ENCODE measurements at regions not wholly inside any gene's neighbourhood (a gene's known extent, or its start where the extent isn't known, plus 50 kb on each side); places are given as distances from the start of the nearest gene placed in this dataset.

DNA sequence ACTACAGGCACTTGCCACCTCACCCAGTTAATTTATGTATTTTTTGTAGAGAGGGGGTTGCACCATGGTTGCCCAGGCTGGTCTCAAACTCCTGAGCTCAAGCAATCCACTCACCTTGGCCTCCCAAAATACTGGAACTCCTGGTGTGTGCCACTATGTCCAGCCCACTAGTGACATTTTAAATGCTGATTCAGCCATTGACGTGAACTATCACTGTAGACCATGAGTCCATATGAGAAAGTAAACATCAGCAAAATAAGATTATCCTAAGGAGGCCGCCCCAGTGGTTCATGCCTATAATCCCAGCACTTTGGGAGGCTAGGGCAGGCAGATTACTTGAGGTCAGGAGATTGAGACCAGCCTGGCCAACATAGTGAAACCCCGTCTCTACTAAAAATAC lies 488.1 kb upstream of the EDIL3 start:
- Mint-ChIP-seq H3K4me3 (no peak overlapping the region), H3K27ac (no peak overlapping the region), H3K4me1 (0 out of 4 replicates have a peak, but pooled peaks cover 0 to 1% of the 10 kb centered on the region in 2 experiments), H3K27me3 (ENCODE audit: low read depth) (no peaks in the 10 kb centered on the region), H3K9me3 (no peaks in the 10 kb centered on the region), H3K36me3 (ENCODE audit: insufficient read depth in 1 of 3, low read depth in 3 of 3) (no peaks in the 10 kb centered on the region)
- TF ChIP-seq, protein P1, sequence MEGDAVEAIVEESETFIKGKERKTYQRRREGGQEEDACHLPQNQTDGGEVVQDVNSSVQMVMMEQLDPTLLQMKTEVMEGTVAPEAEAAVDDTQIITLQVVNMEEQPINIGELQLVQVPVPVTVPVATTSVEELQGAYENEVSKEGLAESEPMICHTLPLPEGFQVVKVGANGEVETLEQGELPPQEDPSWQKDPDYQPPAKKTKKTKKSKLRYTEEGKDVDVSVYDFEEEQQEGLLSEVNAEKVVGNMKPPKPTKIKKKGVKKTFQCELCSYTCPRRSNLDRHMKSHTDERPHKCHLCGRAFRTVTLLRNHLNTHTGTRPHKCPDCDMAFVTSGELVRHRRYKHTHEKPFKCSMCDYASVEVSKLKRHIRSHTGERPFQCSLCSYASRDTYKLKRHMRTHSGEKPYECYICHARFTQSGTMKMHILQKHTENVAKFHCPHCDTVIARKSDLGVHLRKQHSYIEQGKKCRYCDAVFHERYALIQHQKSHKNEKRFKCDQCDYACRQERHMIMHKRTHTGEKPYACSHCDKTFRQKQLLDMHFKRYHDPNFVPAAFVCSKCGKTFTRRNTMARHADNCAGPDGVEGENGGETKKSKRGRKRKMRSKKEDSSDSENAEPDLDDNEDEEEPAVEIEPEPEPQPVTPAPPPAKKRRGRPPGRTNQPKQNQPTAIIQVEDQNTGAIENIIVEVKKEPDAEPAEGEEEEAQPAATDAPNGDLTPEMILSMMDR (conservative IDR thresholded peaks at IDR 0.05), result no peak
- no peak overlapping the region for H4K5ac ChIP-seq (ENCODE audit: insufficient read length, low read depth, low read length)
- no peak overlapping the region for H2AFZ ChIP-seq (ENCODE audit: low read length)
- H2BK120ac ChIP-seq (ENCODE audit: low read depth, low read length, poor library complexity, severe bottlenecking), result no peak overlapping the region
- H3K14ac ChIP-seq (ENCODE audit: insufficient read depth, low read length), result no peak overlapping the region
- H4K8ac ChIP-seq (replicated peaks; ENCODE audit: insufficient read length, low read depth, low read length), result no peak overlapping the region
- H3K27ac ChIP-seq (ENCODE audit: insufficient read length, low read depth, low read length), result no peak overlapping the region
- no peaks in the 10 kb centered on the region for H4K20me1 ChIP-seq (ENCODE audit: control insufficient read depth, insufficient read depth, insufficient read length)
- no peaks in the 10 kb centered on the region for H3K27me3 ChIP-seq (ENCODE audit: insufficient read depth, low read length)
- no peak overlapping the region for H2BK15ac ChIP-seq (ENCODE audit: low read depth, low read length)
- H2BK5ac ChIP-seq (ENCODE audit: insufficient read length, low read length), result no peak overlapping the region
- no CpG with 5 or more reads among the region's 3 CpGs for WGBS (ENCODE audit: extremely low coverage, insufficient read length, low lambda C conversion rate)
- no peak overlapping the region for H4K91ac ChIP-seq (ENCODE audit: insufficient read length, low read depth, low read length)
- H3K18ac ChIP-seq (ENCODE audit: insufficient read length, low read depth, low read length), result no peak overlapping the region
- H3K4me2 ChIP-seq (ENCODE audit: insufficient read depth, insufficient read length, low read length), result no peak overlapping the region
- H3K23me2 ChIP-seq (ENCODE audit: insufficient read length, low read depth, low read length, poor library complexity, severe bottlenecking), result no peaks in the 10 kb centered on the region
- no peak overlapping the region for H2BK12ac ChIP-seq (ENCODE audit: insufficient read length, low read depth, low read length)
- H2AK5ac ChIP-seq (ENCODE audit: insufficient read length, low read length), result no peak overlapping the region
- H3K79me2 ChIP-seq (ENCODE audit: insufficient read depth, low read length), result no peaks in the 10 kb centered on the region
- no peak overlapping the region for H3K56ac ChIP-seq (ENCODE audit: insufficient read length, low read depth, low read length)
- H3T11ph ChIP-seq (ENCODE audit: low read length), result no peak overlapping the region
- H3K79me1 ChIP-seq (ENCODE audit: insufficient read depth, low read depth, low read length, poor library complexity, severe bottlenecking), result no peaks in the 10 kb centered on the region
- H2BK20ac ChIP-seq (ENCODE audit: low read depth, low read length, poor library complexity, severe bottlenecking), result no peak overlapping the region
- H3K23ac ChIP-seq (ENCODE audit: insufficient read length, low read depth, low read length), result no peak overlapping the region
- no peak for DNase-seq
- no peaks in the 10 kb centered on the region for H3K4me1 ChIP-seq (ENCODE audit: insufficient read depth, low read length)
- H3K9me3 ChIP-seq (ENCODE audit: control insufficient read depth, low read depth, low read length), result no peaks in the 10 kb centered on the region
- no peak overlapping the region for H3K4ac ChIP-seq (ENCODE audit: low read depth, low read length)
- no peak overlapping the region for H3K9ac ChIP-seq (ENCODE audit: extremely low read depth, insufficient read length, low read length)
